Nucleus accumbens (tissue), 56 donors: ENCODE measurements at regions not wholly inside any gene's neighbourhood (a gene's known extent, or its start where the extent isn't known, plus 50 kb on each side); places are given as distances from the start of the nearest gene placed in this dataset.
"Not testable (repeated sequence)": the region's sequence is repeated elsewhere in the genome, so short reads cannot be mapped to it uniquely, and the experiment has no call there.

ENCODE experiments used
- DNase-seq, 56 donors: peaks; one replicate each; lab custom pipeline; 2025; lab: John Stamatoyannopoulos, UW

- DNase-seq = peak in 23 of 56 donors; percentile 10 to 63 (median 28)
Measured at GRCh38 chr1:37157634-37158033, 123.3 kb upstream of the GRIK3 start.

- DNase-seq = peak in 32 of 56 donors; percentile 13 to 66 (median 26)
Measured at GRCh38 chr1:37158113-37158749, 123.9 kb upstream of the GRIK3 start.

GRCh38 chr1:37159102-37159501, 124.8 kb upstream of the GRIK3 start:
- DNase-seq = no peak

- DNase-seq = no peak
Measured at GRCh38 chr1:37161171-37161570, 126.9 kb upstream of the GRIK3 start.

- no peak for DNase-seq
Measured at GRCh38 chr1:37162059-37162458, 127.7 kb upstream of the GRIK3 start.

GRCh38 chr1:37166005-37166404, 131.7 kb upstream of the GRIK3 start:
- no peak for DNase-seq

- no peak for DNase-seq
Measured at GRCh38 chr1:37167479-37167878, 133.2 kb upstream of the GRIK3 start.

GRCh38 chr1:37169241-37169640, 134.9 kb upstream of the GRIK3 start:
- DNase-seq = peak in 1 of 56 donors; percentile 23

- peak in 1 of 56 donors; percentile 12 for DNase-seq
Measured at GRCh38 chr1:37169743-37170275, 135.5 kb upstream of the GRIK3 start.

- no peak for DNase-seq
Measured at GRCh38 chr1:37171691-37172090, 137.4 kb upstream of the GRIK3 start.

GRCh38 chr1:37174341-37174740, 140.0 kb upstream of the GRIK3 start:
- DNase-seq = peak in 3 of 56 donors; percentile 11 to 28 (median 21)

GRCh38 chr1:37174876-37175275, 140.6 kb upstream of the GRIK3 start:
- no peak for DNase-seq

- DNase-seq = no peak
Measured at GRCh38 chr1:37175666-37176215, 141.4 kb upstream of the GRIK3 start.

- no peak for DNase-seq
Measured at GRCh38 chr1:37176269-37176668, 142.0 kb upstream of the GRIK3 start.

- DNase-seq = peak in 13 of 56 donors; percentile 6 to 67 (median 16)
Measured at GRCh38 chr1:37177230-37177864, 143.0 kb upstream of the GRIK3 start.

GRCh38 chr1:37181425-37181824, 147.1 kb upstream of the GRIK3 start:
- DNase-seq = no peak

- DNase-seq = no peak
Measured at GRCh38 chr1:37184789-37185188, 150.5 kb upstream of the GRIK3 start.

GRCh38 chr1:37186246-37186756, 152.0 kb upstream of the GRIK3 start:
- DNase-seq = no peak

- no peak for DNase-seq
Measured at GRCh38 chr1:37189111-37189510, 154.8 kb upstream of the GRIK3 start.

- DNase-seq = no peak
Measured at GRCh38 chr1:37197411-37197810, 163.1 kb upstream of the GRIK3 start.

GRCh38 chr1:37214305-37214704, 180.0 kb upstream of the GRIK3 start:
- not testable (repeated sequence) for DNase-seq
